ENCODE measurements at regions not wholly inside any gene's neighbourhood (a gene's known extent, or its start where the extent isn't known, plus 50 kb on each side); places are given as distances from the start of the nearest gene placed in this dataset.

DNA sequence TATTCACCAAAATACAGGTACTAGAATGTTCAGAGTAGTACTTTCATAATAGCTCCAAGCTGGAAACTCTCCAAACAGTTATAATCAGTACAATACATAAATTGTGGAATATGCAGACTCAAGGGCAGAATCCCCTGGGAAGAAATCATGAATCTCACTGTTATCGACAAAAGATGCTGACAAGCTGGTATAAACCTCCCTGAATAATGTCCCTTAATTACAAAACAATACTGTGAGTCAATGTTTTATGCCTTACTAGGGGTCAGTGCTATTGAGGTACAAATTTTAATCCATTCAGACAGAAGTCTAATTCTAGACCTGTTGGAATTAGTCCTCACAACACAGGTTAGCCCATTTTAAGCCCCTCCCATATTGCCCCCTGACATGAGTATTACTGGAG lies 532.3 kb downstream of the DTWD2 start:
- BruUV-seq (replicated peaks): no TSS peak
- Mint-ChIP-seq H3K36me3 (ENCODE audit: insufficient read depth, unreplicated experiment) (no peaks in the 10 kb centered on the region), H3K4me3 (ENCODE audit: unreplicated experiment) (no peak overlapping the region), H3K4me1 (ENCODE audit: insufficient read depth, unreplicated experiment) (no peaks in the 10 kb centered on the region), H3K27me3 (ENCODE audit: insufficient read depth, unreplicated experiment) (no peaks in the 10 kb centered on the region), H3K27ac (ENCODE audit: low read depth, unreplicated experiment) (no peak overlapping the region), H3K9me3 (ENCODE audit: unreplicated experiment) (peaks cover 11% of the 10 kb centered on the region)
- CTCF ChIA-PET: interaction anchor here (0.5 kb wide), 1 partner anchor 25 kb away, joined by 3 read pairs; no protein-coding TSS in a partner anchor
- TF ChIP-seq, protein P1, sequence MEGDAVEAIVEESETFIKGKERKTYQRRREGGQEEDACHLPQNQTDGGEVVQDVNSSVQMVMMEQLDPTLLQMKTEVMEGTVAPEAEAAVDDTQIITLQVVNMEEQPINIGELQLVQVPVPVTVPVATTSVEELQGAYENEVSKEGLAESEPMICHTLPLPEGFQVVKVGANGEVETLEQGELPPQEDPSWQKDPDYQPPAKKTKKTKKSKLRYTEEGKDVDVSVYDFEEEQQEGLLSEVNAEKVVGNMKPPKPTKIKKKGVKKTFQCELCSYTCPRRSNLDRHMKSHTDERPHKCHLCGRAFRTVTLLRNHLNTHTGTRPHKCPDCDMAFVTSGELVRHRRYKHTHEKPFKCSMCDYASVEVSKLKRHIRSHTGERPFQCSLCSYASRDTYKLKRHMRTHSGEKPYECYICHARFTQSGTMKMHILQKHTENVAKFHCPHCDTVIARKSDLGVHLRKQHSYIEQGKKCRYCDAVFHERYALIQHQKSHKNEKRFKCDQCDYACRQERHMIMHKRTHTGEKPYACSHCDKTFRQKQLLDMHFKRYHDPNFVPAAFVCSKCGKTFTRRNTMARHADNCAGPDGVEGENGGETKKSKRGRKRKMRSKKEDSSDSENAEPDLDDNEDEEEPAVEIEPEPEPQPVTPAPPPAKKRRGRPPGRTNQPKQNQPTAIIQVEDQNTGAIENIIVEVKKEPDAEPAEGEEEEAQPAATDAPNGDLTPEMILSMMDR (IDR thresholded peaks at IDR 0.05; ENCODE audit: unreplicated experiment): no peak
- intact Hi-C loops (cut with micrococcal nuclease): no loop called here
- POLR2A ChIA-PET: no interaction called here
- DNase-seq (ENCODE audit: unreplicated experiment): no peak

DNA sequence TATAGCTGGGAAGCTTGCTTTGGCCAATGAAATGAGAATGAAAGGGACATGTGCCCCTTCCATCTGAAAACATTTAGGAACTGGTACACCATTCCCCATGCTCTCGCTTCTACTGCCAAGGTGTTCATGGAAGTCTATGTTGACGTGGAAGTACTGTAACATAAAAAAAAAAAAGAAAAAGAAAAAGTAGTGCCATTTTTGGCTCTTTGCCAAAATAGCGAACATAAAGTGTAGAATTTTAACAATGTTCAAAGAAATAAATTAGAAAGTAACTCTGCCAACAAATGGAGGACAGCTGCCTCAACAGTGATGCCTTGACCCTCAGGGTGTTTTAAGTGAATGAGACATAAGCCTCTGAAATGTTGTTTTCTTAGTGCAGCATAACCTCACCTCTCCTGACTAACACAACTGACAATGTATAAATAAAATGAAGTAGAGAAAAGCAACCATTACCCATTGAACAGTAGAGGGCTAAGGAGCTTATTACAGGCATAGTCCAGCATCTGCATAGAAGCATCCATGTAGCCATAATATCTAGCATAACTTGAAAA lies 536.6 kb downstream of the DTWD2 start:
- Mint-ChIP-seq H3K27me3 (ENCODE audit: insufficient read depth, unreplicated experiment) (no peaks in the 10 kb centered on the region), H3K9me3 (ENCODE audit: unreplicated experiment) (peaks cover 11% of the 10 kb centered on the region), H3K36me3 (ENCODE audit: insufficient read depth, unreplicated experiment) (no peaks in the 10 kb centered on the region), H3K4me1 (ENCODE audit: insufficient read depth, unreplicated experiment) (no peaks in the 10 kb centered on the region), H3K4me3 (ENCODE audit: unreplicated experiment) (no peak overlapping the region), H3K27ac (ENCODE audit: low read depth, unreplicated experiment) (no peak overlapping the region)
- no TSS peak for BruUV-seq (replicated peaks)
- TF ChIP-seq, protein P1 (IDR thresholded peaks at IDR 0.05; ENCODE audit: unreplicated experiment): no peak
- DNase-seq (ENCODE audit: unreplicated experiment): peak; percentile 3
- ChIA-PET CTCF (interaction anchor here (0.6 kb wide), 1 partner anchor 560 kb away, joined by 3 read pairs; no protein-coding TSS in a partner anchor), POLR2A (no interaction called here)
- intact Hi-C loops (cut with micrococcal nuclease): no loop called here

DNA sequence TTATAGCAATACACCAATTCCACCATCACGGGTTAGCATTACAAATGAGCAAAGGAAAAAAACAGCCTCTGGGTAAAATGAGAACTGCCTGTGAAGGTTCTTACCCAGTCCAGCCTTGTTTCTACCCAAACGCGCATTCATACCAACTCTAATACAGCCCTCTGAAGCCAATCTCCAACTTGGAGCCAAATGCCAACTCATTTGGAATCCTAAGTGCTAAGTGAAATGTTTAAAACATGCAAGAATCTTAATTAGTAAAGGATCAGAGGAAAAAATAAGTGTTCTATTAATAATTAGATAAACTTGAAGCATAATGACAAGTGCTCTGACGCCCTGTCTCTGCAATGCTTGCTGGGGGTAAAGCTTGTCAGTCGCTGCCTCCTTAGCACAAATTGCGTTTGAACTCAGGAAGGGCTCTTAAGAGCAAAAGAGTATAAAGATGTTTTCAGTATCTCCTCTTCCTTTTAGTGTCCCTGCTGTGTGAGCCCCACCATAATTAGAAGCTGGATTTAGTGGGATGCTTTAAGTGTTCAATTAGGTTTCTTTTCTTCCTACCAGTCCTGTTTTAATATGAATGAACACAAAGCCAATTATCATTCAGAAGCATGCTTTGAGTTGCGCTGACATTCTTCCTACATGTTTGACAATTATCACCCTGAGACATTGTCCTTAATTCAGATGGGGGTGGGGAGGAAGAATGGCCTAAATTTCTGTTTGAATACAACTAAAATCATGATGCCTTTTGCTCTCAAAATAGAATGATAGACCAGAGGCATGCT lies 537.6 kb downstream of the DTWD2 start:
- POLR2A ChIA-PET: no interaction called here
- Mint-ChIP-seq H3K4me3 (ENCODE audit: unreplicated experiment) (no peak overlapping the region), H3K9me3 (ENCODE audit: unreplicated experiment) (peaks cover 11% of the 10 kb centered on the region), H3K36me3 (ENCODE audit: insufficient read depth, unreplicated experiment) (no peaks in the 10 kb centered on the region), H3K27ac (ENCODE audit: low read depth, unreplicated experiment) (no peak overlapping the region), H3K27me3 (ENCODE audit: insufficient read depth, unreplicated experiment) (no peaks in the 10 kb centered on the region), H3K4me1 (ENCODE audit: insufficient read depth, unreplicated experiment) (no peaks in the 10 kb centered on the region)
- TF ChIP-seq, protein P1 (IDR thresholded peaks at IDR 0.05; ENCODE audit: unreplicated experiment): no peak
- BruUV-seq (replicated peaks): no TSS peak
- CTCF ChIA-PET: no interaction called here
- DNase-seq (ENCODE audit: unreplicated experiment): no peak
- intact Hi-C loops (cut with micrococcal nuclease): no loop called here

DNA sequence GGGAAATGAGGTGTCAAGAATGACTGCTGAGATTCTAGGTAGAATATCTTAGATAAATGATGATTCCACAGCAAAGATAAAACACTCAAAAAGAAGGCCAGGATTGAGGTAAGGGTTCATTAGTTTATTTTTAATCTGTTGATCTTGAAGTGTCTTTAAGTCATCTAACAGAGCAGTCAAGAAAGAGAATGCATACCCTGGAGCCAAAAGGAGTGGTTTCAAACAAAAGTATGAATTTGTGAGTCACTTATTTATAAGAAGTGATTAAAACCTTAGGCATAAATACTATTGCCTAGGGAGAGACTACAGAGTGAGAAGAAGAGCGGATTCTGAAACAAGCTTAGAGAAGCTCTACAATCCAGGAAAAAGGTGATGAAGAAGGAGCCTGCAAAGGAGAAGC lies 541.0 kb downstream of the DTWD2 start:
- BruUV-seq (replicated peaks): no TSS peak
- ChIA-PET CTCF (interaction anchor here (0.6 kb wide), 1 partner anchor 116 kb away, joined by 3 read pairs; no protein-coding TSS in a partner anchor), POLR2A (no interaction called here)
- Mint-ChIP-seq H3K27me3 (ENCODE audit: insufficient read depth, unreplicated experiment) (no peaks in the 10 kb centered on the region), H3K4me1 (ENCODE audit: insufficient read depth, unreplicated experiment) (no peaks in the 10 kb centered on the region), H3K36me3 (ENCODE audit: insufficient read depth, unreplicated experiment) (no peaks in the 10 kb centered on the region), H3K9me3 (ENCODE audit: unreplicated experiment) (no peaks in the 10 kb centered on the region), H3K4me3 (ENCODE audit: unreplicated experiment) (no peak overlapping the region), H3K27ac (ENCODE audit: low read depth, unreplicated experiment) (no peak overlapping the region)
- TF ChIP-seq, protein P1 (IDR thresholded peaks at IDR 0.05; ENCODE audit: unreplicated experiment): no peak
- peak; percentile 11 for DNase-seq (ENCODE audit: unreplicated experiment)
- intact Hi-C loops (cut with micrococcal nuclease): no loop called here
